ENCODE measurements at regions not wholly inside any gene's neighbourhood (a gene's known extent, or its start where the extent isn't known, plus 50 kb on each side); places are given as distances from the start of the nearest gene placed in this dataset.

DNA sequence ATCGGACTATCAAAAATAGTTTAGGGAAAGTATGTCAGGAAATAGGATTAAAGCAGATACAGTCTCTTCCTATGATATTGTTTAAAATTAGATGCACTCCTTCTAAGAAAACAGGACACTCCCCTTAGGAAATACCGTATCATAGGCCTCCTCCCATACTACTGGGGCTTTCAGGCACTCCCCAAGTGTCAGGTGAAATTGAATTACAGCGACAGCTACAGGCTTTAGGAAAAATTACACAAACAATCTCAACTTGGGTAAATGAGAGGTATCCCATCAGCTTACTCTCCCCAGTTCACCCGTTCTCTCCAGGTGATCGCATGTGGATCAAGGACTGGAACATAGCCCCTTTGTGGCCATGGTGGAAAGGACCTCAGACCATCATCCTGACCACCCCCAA is 110.4 kb upstream of the EPB41L4A start:
- peak in 10 of 12 donors; percentile 17 to 58 (median 40) for TF ChIP-seq CTCF (IDR thresholded peaks at IDR 0.05)
- TF ChIP-seq POLR2A (IDR thresholded peaks at IDR 0.05), result no peak

All from heart left ventricle (tissue), 13 donors.